ELR (cell line): ENCODE measurements at regions not wholly inside any gene's neighbourhood (a gene's known extent, or its start where the extent isn't known, plus 50 kb on each side); places are given as distances from the start of the nearest gene placed in this dataset.

ENCODE experiments used
- DNase-seq: peaks from one replicate; pipeline ENCODE4 v3.0.0-alpha.2; 2015; ENCODE audit warnings: low read depth

- DNase-seq = no peak
Measured at GRCh38 chr12:38585086-38585485, 268.5 kb downstream of the ALG10B start.

GRCh38 chr12:38586789-38587188 is 270.2 kb downstream of the ALG10B start:
- DNase-seq = no peak

- no peak for DNase-seq
Measured at GRCh38 chr12:38587594-38587993, 271.0 kb downstream of the ALG10B start.

- no peak for DNase-seq
Measured at GRCh38 chr12:38588624-38589305, 272.2 kb downstream of the ALG10B start.

GRCh38 chr12:38589306-38589632 is 272.7 kb downstream of the ALG10B start:
- no peak for DNase-seq

GRCh38 chr12:38601949-38602348 is 285.4 kb downstream of the ALG10B start:
- no peak for DNase-seq
